Right cardiac atrium (tissue), 5 donors: ENCODE measurements at regions not wholly inside any gene's neighbourhood (a gene's known extent, or its start where the extent isn't known, plus 50 kb on each side); places are given as distances from the start of the nearest gene placed in this dataset.

Experiments used
- ATAC-seq, 2 donors: fragments of 200-7000 bp; cut with Tn5 transposase; one replicate each; pipeline versions ENCODE4 v1.8.0 to v1.9.1; 2020; ENCODE audit warnings: moderate library complexity in 2 of 2, mild to moderate bottlenecking in 1 of 2
- DNase-seq, 3 donors: peaks; one replicate each; pipeline ENCODE4 v3.0.0-alpha.2; 2020
- H3K27ac ChIP-seq: one replicate; pipeline ENCODE4 v1.5.1; 2013; ENCODE audit warnings: mild to moderate bottlenecking, low read length, control low read depth, moderate library complexity
- H3K27me3 ChIP-seq: one replicate; pipeline ENCODE4 v1.6.1; 2013; ENCODE audit not compliant: control insufficient read depth, insufficient read depth
- H3K4me1 ChIP-seq: one replicate; pipeline ENCODE4 v1.6.1; 2013; ENCODE audit warnings: low read length; ENCODE audit not compliant: control insufficient read depth, insufficient read depth
- H3K4me3 ChIP-seq: one replicate; pipeline ENCODE4 v1.5.1; 2013; ENCODE audit warnings: low read length, control low read depth
- H3K9me3 ChIP-seq: one replicate; pipeline ENCODE4 v1.6.1; 2013; ENCODE audit warnings: low read length; ENCODE audit not compliant: control insufficient read depth
- WGBS: extraction: QIAGEN DNeasy Blood & Tissue Kit; methylation state at CpG from one replicate; pipeline ENCODE4 v1.1.7; 2013; 5-methylcytosine and 5-hydroxymethylcytosine counted together
- intact Hi-C, 4 donors: fragments of 100-400 bp; cut with DNase I; formaldehyde crosslinking; loops; one replicate each; pipeline versions ENCODE4 v1.11.0 to v1.14.0; 2022 to 2023
- donor health status: healthy with polysubstance abuse.
- donor health status: DM: no; HTN: yes; CAD: no.
- donor health status: DM: no; HTN: no; CAD: no.
- donor health status: DM: no; HTN: yes; CAD: no; lungs with severe emphysema.
- donor health status: DM: yes; HTN: yes; CAD: no.

- no peak for ATAC-seq
- Histone ChIP-seq H3K4me1 (no peaks in the 10 kb centered on the region), H3K4me3 (no peak overlapping the region), H3K27me3 (no peaks in the 10 kb centered on the region), H3K27ac (no peak overlapping the region), H3K9me3 (no peaks in the 10 kb centered on the region)
- no peak for DNase-seq
- WGBS = 85% methylated on average over 1 of the region's 1 CpG
- intact Hi-C loops = loop anchor here in 1 of 4 donors (10.0 kb wide), 1 partner anchor 687 kb away; no protein-coding TSS in a partner anchor
Observed at GRCh38 chr12:97097734-97098133, 190.7 kb downstream of the NEDD1 start.

- Histone ChIP-seq H3K27me3 (no peaks in the 10 kb centered on the region), H3K4me1 (no peaks in the 10 kb centered on the region), H3K27ac (no peak overlapping the region), H3K4me3 (no peak overlapping the region), H3K9me3 (no peaks in the 10 kb centered on the region)
- DNase-seq (no peak), ATAC-seq (no peak)
- intact Hi-C loops = no loop called here
Observed at GRCh38 chr12:97109441-97109840, 202.4 kb downstream of the NEDD1 start.

GRCh38 chr12:97112136-97112535, 205.1 kb downstream of the NEDD1 start:
- 72% methylated on average over 4 of the region's 4 CpGs for WGBS
- Histone ChIP-seq H3K4me3 (no peak overlapping the region), H3K27me3 (no peaks in the 10 kb centered on the region), H3K9me3 (no peaks in the 10 kb centered on the region), H3K4me1 (no peaks in the 10 kb centered on the region), H3K27ac (no peak overlapping the region)
- intact Hi-C loops = no loop called here
- DNase-seq (no peak), ATAC-seq (no peak)

GRCh38 chr12:97118796-97119375, 211.8 kb downstream of the NEDD1 start:
- H3K4me3 ChIP-seq = no peak overlapping the region
- no peak overlapping the region for H3K27ac ChIP-seq
- peaks cover 2% of the 10 kb centered on the region for H3K9me3 ChIP-seq
- WGBS = 79% methylated on average over 8 of the region's 8 CpGs
- no peaks in the 10 kb centered on the region for H3K27me3 ChIP-seq
- no peaks in the 10 kb centered on the region for H3K4me1 ChIP-seq
- DNase-seq = no peak
- no peak for ATAC-seq
- intact Hi-C loops = no loop called here

- no peaks in the 10 kb centered on the region for H3K27me3 ChIP-seq
- WGBS = 53% methylated on average over 2 of the region's 2 CpGs
- H3K4me1 ChIP-seq = no peaks in the 10 kb centered on the region
- H3K4me3 ChIP-seq = no peak overlapping the region
- no peak overlapping the region for H3K27ac ChIP-seq
- ATAC-seq (no peak), DNase-seq (no peak)
- H3K9me3 ChIP-seq = no peaks in the 10 kb centered on the region
- intact Hi-C loops = no loop called here
Observed at GRCh38 chr12:97127061-97127460, 220.0 kb downstream of the NEDD1 start.

- Histone ChIP-seq H3K27ac (no peak overlapping the region), H3K9me3 (no peaks in the 10 kb centered on the region), H3K4me1 (no peaks in the 10 kb centered on the region), H3K27me3 (no peaks in the 10 kb centered on the region), H3K4me3 (no peak overlapping the region)
- intact Hi-C loops = no loop called here
- no peak for DNase-seq
- WGBS = 51% methylated on average over 4 of the region's 4 CpGs
- ATAC-seq = no peak
Observed at GRCh38 chr12:97131220-97131981, 224.3 kb downstream of the NEDD1 start.

- Histone ChIP-seq H3K4me1 (no peaks in the 10 kb centered on the region), H3K27ac (no peak overlapping the region), H3K9me3 (no peaks in the 10 kb centered on the region), H3K4me3 (no peak overlapping the region), H3K27me3 (no peaks in the 10 kb centered on the region)
- intact Hi-C loops = no loop called here
- no peak for DNase-seq
- no peak for ATAC-seq
- 36% methylated on average over 2 of the region's 2 CpGs for WGBS
Observed at GRCh38 chr12:97132270-97132669, 225.2 kb downstream of the NEDD1 start.

GRCh38 chr12:97134495-97134894, 227.4 kb downstream of the NEDD1 start:
- H3K27ac ChIP-seq = no peak overlapping the region
- intact Hi-C loops = no loop called here
- DNase-seq = no peak
- no peaks in the 10 kb centered on the region for H3K9me3 ChIP-seq
- WGBS = 80% methylated on average over 1 of the region's 1 CpG
- H3K27me3 ChIP-seq = no peaks in the 10 kb centered on the region
- H3K4me1 ChIP-seq = no peaks in the 10 kb centered on the region
- no peak overlapping the region for H3K4me3 ChIP-seq
- no peak for ATAC-seq

- Histone ChIP-seq H3K4me1 (peaks cover 2% of the 10 kb centered on the region), H3K27me3 (no peaks in the 10 kb centered on the region), H3K27ac (no peak overlapping the region), H3K9me3 (no peaks in the 10 kb centered on the region), H3K4me3 (no peak overlapping the region)
- intact Hi-C loops = no loop called here
- DNase-seq (no peak), ATAC-seq (no peak)
- WGBS = 57% methylated on average over 4 of the region's 4 CpGs
Observed at GRCh38 chr12:97140355-97140754, 233.3 kb downstream of the NEDD1 start.

GRCh38 chr12:97142737-97143410, 235.8 kb downstream of the NEDD1 start:
- ATAC-seq (peak in 1 of 2 donors; percentile 48), DNase-seq (peak in 1 of 3 donors; percentile 30)
- intact Hi-C loops = no loop called here
- no peaks in the 10 kb centered on the region for H3K9me3 ChIP-seq
- WGBS = 39% methylated on average over 6 of the region's 6 CpGs
- H3K4me1 ChIP-seq = peaks cover 2% of the 10 kb centered on the region
- no peak overlapping the region for H3K27ac ChIP-seq
- H3K4me3 ChIP-seq = no peak overlapping the region
- no peaks in the 10 kb centered on the region for H3K27me3 ChIP-seq

GRCh38 chr12:97148941-97149559, 242.0 kb downstream of the NEDD1 start:
- DNase-seq (peak; percentile 37 to 77 (median 72)), ATAC-seq (peak; percentile 70 to 80)
- H3K4me3 ChIP-seq = no peak overlapping the region
- no peaks in the 10 kb centered on the region for H3K9me3 ChIP-seq
- H3K4me1 ChIP-seq = no peaks in the 10 kb centered on the region
- no peak overlapping the region for H3K27ac ChIP-seq
- no peaks in the 10 kb centered on the region for H3K27me3 ChIP-seq
- WGBS = 57% methylated on average over 9 of the region's 9 CpGs
- intact Hi-C loops = no loop called here
